HEK293 (cell line): ENCODE measurements at regions not wholly inside any gene's neighbourhood (a gene's known extent, or its start where the extent isn't known, plus 50 kb on each side); places are given as distances from the start of the nearest gene placed in this dataset.

Experiments
- CTCF ChIA-PET: fragments of 350-600 bp; formaldehyde crosslinking; extraction: SDS; loops from one replicate; lab custom pipeline; 2021; ENCODE audit warnings: antibody characterized with exemption; lab: Yijun Ruan, JAX
- POLR2A ChIA-PET: fragments of 300-600 bp; formaldehyde crosslinking; extraction: SDS; loops from one replicate; lab custom pipeline; 2020; ENCODE audit warnings: antibody characterized with exemption, inconsistent platforms; lab: Yijun Ruan, JAX
- H3K27ac ChIP-seq: fragments of 200-500 bp; sonication (Bioruptor generic); 2 replicates; pipeline ENCODE4 v1.5.1; 2014; ENCODE audit warnings: low read depth, low read length, control low read depth, inconsistent platforms; ENCODE audit errors: extremely low read depth
- H3K36me3 ChIP-seq, 2 experiments: fragments of 200-500 bp in 1 of 2; sonication (Bioruptor generic) in 1 of 2; 1 replicate in 1 of 2; 2 replicates in 1 of 2; pipeline ENCODE4 v1.5.1; 2014 to 2017; ENCODE audit warnings: inconsistent platforms in 2 of 2, low read length in 2 of 2; ENCODE audit not compliant: control insufficient read depth in 2 of 2, insufficient read depth in 1 of 2
- H3K4me1 ChIP-seq: fragments of 200-500 bp; sonication (Bioruptor generic); 2 replicates; pipeline ENCODE4 v1.5.1; 2014; ENCODE audit warnings: mild to moderate bottlenecking, low read length, inconsistent platforms; ENCODE audit not compliant: control insufficient read depth, insufficient read depth
- H3K4me3 ChIP-seq: 2 replicates; pipeline ENCODE4 v1.5.1; 2011; ENCODE audit warnings: low read depth, mild to moderate bottlenecking, control low read depth, low read length, moderate library complexity
- H3K9me3 ChIP-seq: fragments of 200-500 bp; sonication (Bioruptor generic); 2 replicates; pipeline ENCODE4 v1.5.1; 2014; ENCODE audit warnings: low read depth, low read length, inconsistent platforms; ENCODE audit not compliant: control insufficient read depth, insufficient read depth
- ATF2 ChIP-seq: fragments of 450-650 bp; formaldehyde crosslinking; IDR thresholded peaks from 2 replicates; pipeline ENCODE4 v1.5.1; 2016; ENCODE audit warnings: missing biosample characterization, missing genetic modification characterization, low read depth
- BCL11A ChIP-seq: fragments of 450-650 bp; formaldehyde crosslinking; IDR thresholded peaks from 2 replicates; pipeline ENCODE4 v1.5.1; 2016; ENCODE audit warnings: low read depth, missing biosample characterization, missing genetic modification characterization
- HOXD13 ChIP-seq: sonication (generic); formaldehyde crosslinking; IDR thresholded peaks from 2 replicates; pipeline ENCODE4 v1.8.0; 2022; ENCODE audit warnings: missing genetic modification reagents, borderline replicate concordance
- MZF1 ChIP-seq: fragments of 450-650 bp; formaldehyde crosslinking; IDR thresholded peaks from 2 replicates; pipeline ENCODE4 v1.5.1; 2017; ENCODE audit warnings: missing biosample characterization, missing genetic modification characterization, borderline replicate concordance
- PRDM10 ChIP-seq: fragments of 450-650 bp; formaldehyde crosslinking; IDR thresholded peaks from 2 replicates; pipeline ENCODE4 v1.5.1; 2016; ENCODE audit warnings: missing biosample characterization, missing genetic modification characterization
- TRIM28 ChIP-seq: IDR thresholded peaks from 2 replicates; pipeline ENCODE4 v1.6.1; 2011; ENCODE audit warnings: low read length, control low read depth, borderline replicate concordance
- ZBTB1 ChIP-seq: fragments of 450-650 bp; formaldehyde crosslinking; IDR thresholded peaks from 2 replicates; pipeline ENCODE4 v1.5.1; 2016; ENCODE audit warnings: missing biosample characterization, missing genetic modification characterization
- ZFHX2 ChIP-seq: fragments of 450-650 bp; formaldehyde crosslinking; conservative IDR thresholded peaks from 2 replicates; pipeline ENCODE4 v1.5.1; 2016; ENCODE audit warnings: missing biosample characterization, missing genetic modification characterization
- ZNF121 ChIP-seq: fragments of 450-650 bp; formaldehyde crosslinking; IDR thresholded peaks from 2 replicates; pipeline ENCODE4 v1.5.1; 2016; ENCODE audit warnings: missing biosample characterization, missing genetic modification characterization
- ZNF132 ChIP-seq: fragments of 450-650 bp; formaldehyde crosslinking; IDR thresholded peaks from 2 replicates; pipeline ENCODE4 v1.5.1; 2017; ENCODE audit warnings: missing biosample characterization, missing genetic modification characterization, borderline replicate concordance
- ZNF248 ChIP-seq: fragments of 450-650 bp; formaldehyde crosslinking; IDR thresholded peaks from 2 replicates; pipeline ENCODE4 v1.5.1; 2017; ENCODE audit warnings: missing biosample characterization, missing genetic modification characterization
- ZNF26 ChIP-seq: fragments of 450-650 bp; formaldehyde crosslinking; IDR thresholded peaks from 2 replicates; pipeline ENCODE4 v1.5.1; 2016; ENCODE audit warnings: missing biosample characterization, missing genetic modification characterization
- ZNF292 ChIP-seq: fragments of 450-650 bp; formaldehyde crosslinking; IDR thresholded peaks from 2 replicates; pipeline ENCODE4 v1.5.1; 2016; ENCODE audit warnings: low read depth, missing biosample characterization, missing genetic modification characterization, borderline replicate concordance
- ZNF302 ChIP-seq: fragments of 450-650 bp; formaldehyde crosslinking; IDR thresholded peaks from 2 replicates; pipeline ENCODE4 v1.5.1; 2016; ENCODE audit warnings: missing biosample characterization, missing genetic modification characterization, low read depth
- ZNF404 ChIP-seq: fragments of 450-650 bp; formaldehyde crosslinking; IDR thresholded peaks from 2 replicates; pipeline ENCODE4 v1.5.1; 2017; ENCODE audit warnings: missing biosample characterization, missing genetic modification characterization
- ZNF521 ChIP-seq: fragments of 450-650 bp; formaldehyde crosslinking; IDR thresholded peaks from 2 replicates; pipeline ENCODE4 v1.5.1; 2017; ENCODE audit warnings: missing biosample characterization, mild to moderate bottlenecking, missing genetic modification characterization
- ZNF549 ChIP-seq: fragments of 450-650 bp; IDR thresholded peaks from 2 replicates; pipeline ENCODE4 v1.5.1; 2018; ENCODE audit warnings: missing biosample characterization, missing genetic modification characterization, mild to moderate bottlenecking, inconsistent platforms, moderate library complexity
- ZNF555 ChIP-seq: fragments of 450-650 bp; formaldehyde crosslinking; conservative IDR thresholded peaks from 2 replicates; pipeline ENCODE4 v1.5.1; 2017; ENCODE audit warnings: missing biosample characterization, mild to moderate bottlenecking, missing genetic modification characterization, inconsistent platforms
- ZNF558 ChIP-seq: fragments of 450-650 bp; formaldehyde crosslinking; IDR thresholded peaks from 2 replicates; pipeline ENCODE4 v1.5.1; 2016; ENCODE audit warnings: missing biosample characterization, missing genetic modification characterization
- ZNF626 ChIP-seq: fragments of 450-650 bp; sonication (Bioruptor Pico); formaldehyde crosslinking; IDR thresholded peaks from 2 replicates; pipeline ENCODE4 v1.5.1; 2018; ENCODE audit warnings: missing biosample characterization, missing genetic modification characterization, inconsistent platforms
- ZNF701 ChIP-seq: fragments of 450-650 bp; formaldehyde crosslinking; IDR thresholded peaks from 2 replicates; pipeline ENCODE4 v1.5.1; 2016; ENCODE audit warnings: missing biosample characterization, missing genetic modification characterization
- ZNF76 ChIP-seq: fragments of 450-650 bp; formaldehyde crosslinking; IDR thresholded peaks from 2 replicates; pipeline ENCODE4; 2016; ENCODE audit warnings: low read depth, missing biosample characterization, missing genetic modification characterization, borderline replicate concordance
- ZNF792 ChIP-seq: fragments of 450-650 bp; formaldehyde crosslinking; IDR thresholded peaks from 2 replicates; pipeline ENCODE4 v1.5.1; 2016; ENCODE audit warnings: missing biosample characterization, missing genetic modification characterization

GRCh38 chr15:62291262-62291661, 126.2 kb upstream of the C2CD4B start (continued):
- TF ChIP-seq ZNF302 (tag by site-specific recombination) (no peak), HOXD13 (CRISPR knock-in tag) (no peak), ZNF248 (tag by site-specific recombination) (no peak)

GRCh38 chr15:62296756-62297507, 131.8 kb upstream of the C2CD4B start:
- ChIA-PET CTCF (interaction anchor here (0.6 to 0.7 kb wide), 2 partner anchors 171 to 210 kb away, joined by 3 to 8 read pairs; no protein-coding TSS in a partner anchor), POLR2A (no interaction called here)
- H3K27ac ChIP-seq = no peak overlapping the region

GRCh38 chr15:62297522-62297921, 132.4 kb upstream of the C2CD4B start:
- Histone ChIP-seq H3K27ac (no peak overlapping the region), H3K4me1 (no peaks in the 10 kb centered on the region), H3K9me3 (no peaks in the 10 kb centered on the region), H3K36me3 (no peaks in the 10 kb centered on the region), H3K4me3 (no peak overlapping the region)
- CTCF ChIA-PET = interaction anchor here (0.6 to 0.7 kb wide), 2 partner anchors 170 to 210 kb away, joined by 3 to 8 read pairs; no protein-coding TSS in a partner anchor
- POLR2A ChIA-PET = no interaction called here
- TF ChIP-seq ZNF701 (tag by site-specific recombination) = no peak
- TF ChIP-seq ZNF292 = no peak
- TF ChIP-seq ZNF76 = no peak
- no peak for TF ChIP-seq BCL11A (tag by site-specific recombination)
- no peak for TF ChIP-seq ZNF521 (tag by site-specific recombination)
- TF ChIP-seq ATF2 = no peak
- TF ChIP-seq ZNF121 (tag by site-specific recombination) = no peak
- no peak for TF ChIP-seq ZNF555 (tag by site-specific recombination)
- TF ChIP-seq ZNF549 = no peak
- no peak for TF ChIP-seq ZFHX2 (tag by site-specific recombination)
- no peak for TF ChIP-seq ZBTB1 (tag by site-specific recombination)
- TF ChIP-seq MZF1 = no peak
- TF ChIP-seq ZNF558 (tag by site-specific recombination) = no peak

More at GRCh38 chr15:62296756-62297507, 131.8 kb upstream of the C2CD4B start:
- Histone ChIP-seq H3K4me1 (no peaks in the 10 kb centered on the region), H3K4me3 (no peak overlapping the region), H3K9me3 (no peaks in the 10 kb centered on the region), H3K36me3 (no peaks in the 10 kb centered on the region)
- TF ChIP-seq ZNF26 (tag by site-specific recombination) (no peak), TRIM28 (no peak), ZNF792 (tag by site-specific recombination) (no peak), ZNF549 (no peak), PRDM10 (no peak), ZNF555 (tag by site-specific recombination) (no peak), ZNF121 (tag by site-specific recombination) (no peak), ZNF404 (tag by site-specific recombination) (no peak), ZNF626 (tag by site-specific recombination) (no peak), ZNF132 (tag by site-specific recombination) (no peak)
